Astrocyte (in vitro differentiated cells and primary cell): ENCODE measurements at regions not wholly inside any gene's neighbourhood (a gene's known extent, or its start where the extent isn't known, plus 50 kb on each side); places are given as distances from the start of the nearest gene placed in this dataset.

Experiments
- DNase-seq: peaks from one replicate; pipeline ENCODE4 v3.0.0-alpha.2; 2010; ENCODE audit warnings: low read depth
- FAIRE-seq: peaks from 2 replicates; lab custom pipeline; 2011; peaks lifted over from hg19 to GRCh38; lab: Jason Lieb, UNC
- H2AFZ ChIP-seq: 2 replicates; pipeline ENCODE4 v1.6.0; 2012; ENCODE audit warnings: low read depth, low read length, inconsistent platforms
- H3K27ac ChIP-seq: 2 replicates; pipeline ENCODE4 v1.5.1; 2011; ENCODE audit warnings: low read depth, low read length, inconsistent platforms
- H3K27me3 ChIP-seq: 2 replicates; pipeline ENCODE4 v1.6.0; 2011; ENCODE audit warnings: low read length, inconsistent platforms; ENCODE audit not compliant: insufficient read depth
- H3K36me3 ChIP-seq: 2 replicates; pipeline ENCODE4 v1.5.1; 2011; ENCODE audit warnings: low read length, inconsistent platforms; ENCODE audit not compliant: insufficient read depth
- H3K4me1 ChIP-seq: 2 replicates; pipeline ENCODE4 v1.5.1; 2011; ENCODE audit warnings: low read length, inconsistent platforms; ENCODE audit not compliant: insufficient read depth
- H3K4me2 ChIP-seq: 2 replicates; pipeline ENCODE4 v1.6.0; 2012; ENCODE audit warnings: low read length, inconsistent platforms
- H3K4me3 ChIP-seq: 2 replicates; pipeline ENCODE4 v1.5.1; 2011; ENCODE audit warnings: low read depth, mild to moderate bottlenecking, low read length, inconsistent platforms; ENCODE audit not compliant: insufficient read depth
- H3K79me2 ChIP-seq: 2 replicates; pipeline ENCODE4 v1.6.0; 2012; ENCODE audit warnings: mild to moderate bottlenecking, low read length, inconsistent platforms; ENCODE audit not compliant: insufficient read depth
- H3K9ac ChIP-seq: 2 replicates; pipeline ENCODE4 v1.6.0; 2012; ENCODE audit warnings: mild to moderate bottlenecking, low read length, inconsistent platforms
- H3K9me3 ChIP-seq: 2 replicates; pipeline ENCODE4 v1.5.1; 2012; ENCODE audit warnings: low read depth, mild to moderate bottlenecking, low read length, inconsistent platforms; ENCODE audit not compliant: insufficient read depth
- H4K20me1 ChIP-seq: 2 replicates; pipeline ENCODE4 v1.6.0; 2012; ENCODE audit warnings: low read length, inconsistent platforms; ENCODE audit not compliant: insufficient read depth
- H3K27ac Mint-ChIP-seq: one replicate; pipeline ENCODE4 v1.8.0; 2021; ENCODE audit warnings: mild to moderate bottlenecking, mixed read lengths; ENCODE audit not compliant: unreplicated experiment
- H3K27me3 Mint-ChIP-seq: one replicate; pipeline ENCODE4 v1.8.0; 2021; ENCODE audit warnings: low read depth, mixed read lengths; ENCODE audit not compliant: unreplicated experiment
- H3K36me3 Mint-ChIP-seq: one replicate; pipeline ENCODE4 v1.8.0; 2021; ENCODE audit warnings: low read depth, mixed read lengths; ENCODE audit not compliant: unreplicated experiment
- H3K4me1 Mint-ChIP-seq: one replicate; pipeline ENCODE4 v1.8.0; 2021; ENCODE audit warnings: low read depth, mixed read lengths; ENCODE audit not compliant: unreplicated experiment
- H3K4me3 Mint-ChIP-seq: one replicate; pipeline ENCODE4 v1.8.0; 2021; ENCODE audit warnings: mild to moderate bottlenecking, moderate library complexity, mixed read lengths; ENCODE audit not compliant: unreplicated experiment
- H3K9me3 Mint-ChIP-seq: one replicate; pipeline ENCODE4 v1.8.0; 2021; ENCODE audit warnings: mild to moderate bottlenecking, mixed read lengths; ENCODE audit not compliant: unreplicated experiment
- CTCF ChIP-seq: IDR thresholded peaks from 2 replicates; pipeline ENCODE4 v1.5.1; 2011; ENCODE audit warnings: low read depth, mild to moderate bottlenecking, inconsistent platforms, low read length, moderate library complexity; ENCODE audit not compliant: insufficient read depth
- EZH2 ChIP-seq: IDR thresholded peaks from 2 replicates; pipeline ENCODE4 v1.6.1; 2012; ENCODE audit warnings: mild to moderate bottlenecking, low read length, inconsistent platforms; ENCODE audit not compliant: insufficient read depth

DNA sequence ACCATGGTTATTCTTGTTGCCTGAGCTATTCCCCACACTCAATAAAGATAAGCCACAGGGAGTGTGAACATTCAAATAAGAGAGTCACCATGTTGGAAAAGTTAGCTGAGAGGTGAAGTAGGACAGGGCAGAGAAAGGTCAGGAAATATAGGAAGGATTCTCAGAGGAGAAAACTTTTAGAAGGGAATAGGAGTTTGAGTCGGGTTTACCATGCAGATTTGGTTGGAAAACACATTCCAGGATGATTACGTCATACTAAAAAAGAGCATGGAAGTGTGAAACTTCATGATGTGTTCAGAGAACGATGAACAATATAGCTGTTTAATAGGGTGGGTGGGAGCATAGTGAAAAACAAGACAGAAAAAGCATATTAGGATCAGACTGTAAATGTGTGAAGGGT lies 1125.3 kb upstream of the ADGRL2 start:
- no peak for FAIRE-seq
- peak; percentile 4 for DNase-seq
- TF ChIP-seq CTCF (no peak), EZH2 (no peak)
- H3K4me1 Mint-ChIP-seq, result peaks cover 12% of the 10 kb centered on the region
- Histone ChIP-seq H3K27me3 (no peaks in the 10 kb centered on the region), H4K20me1 (no peaks in the 10 kb centered on the region), H3K9me3 (no peaks in the 10 kb centered on the region), H2AFZ (no peak overlapping the region), H3K4me3 (no peak overlapping the region), H3K4me1 (no peaks in the 10 kb centered on the region), H3K4me2 (no peak overlapping the region), H3K79me2 (no peaks in the 10 kb centered on the region), H3K9ac (no peak overlapping the region), H3K27ac (no peak overlapping the region), H3K36me3 (no peaks in the 10 kb centered on the region)
- no peak overlapping the region for H3K4me3 Mint-ChIP-seq
- H3K36me3 Mint-ChIP-seq, result no peaks in the 10 kb centered on the region
- H3K9me3 Mint-ChIP-seq, result no peaks in the 10 kb centered on the region
- H3K27me3 Mint-ChIP-seq, result no peaks in the 10 kb centered on the region
- H3K27ac Mint-ChIP-seq, result peak overlapping the region; percentile 60

- no peak for FAIRE-seq
- Mint-ChIP-seq H3K9me3 (no peaks in the 10 kb centered on the region), H3K36me3 (no peaks in the 10 kb centered on the region), H3K4me3 (no peak overlapping the region), H3K4me1 (peaks cover 12% of the 10 kb centered on the region), H3K27ac (no peak overlapping the region), H3K27me3 (no peaks in the 10 kb centered on the region)
- Histone ChIP-seq H3K9me3 (no peaks in the 10 kb centered on the region), H3K4me2 (no peak overlapping the region), H3K36me3 (no peaks in the 10 kb centered on the region), H3K4me3 (no peak overlapping the region), H2AFZ (no peak overlapping the region), H3K4me1 (no peaks in the 10 kb centered on the region), H3K9ac (no peak overlapping the region), H3K27ac (no peak overlapping the region), H3K79me2 (no peaks in the 10 kb centered on the region), H3K27me3 (no peaks in the 10 kb centered on the region), H4K20me1 (no peaks in the 10 kb centered on the region)
- DNase-seq, result no peak
- TF ChIP-seq CTCF (no peak), EZH2 (no peak)
These were observed 1126.7 kb upstream of the ADGRL2 start for GRCh38 chr1:80673935-80674597.

DNA sequence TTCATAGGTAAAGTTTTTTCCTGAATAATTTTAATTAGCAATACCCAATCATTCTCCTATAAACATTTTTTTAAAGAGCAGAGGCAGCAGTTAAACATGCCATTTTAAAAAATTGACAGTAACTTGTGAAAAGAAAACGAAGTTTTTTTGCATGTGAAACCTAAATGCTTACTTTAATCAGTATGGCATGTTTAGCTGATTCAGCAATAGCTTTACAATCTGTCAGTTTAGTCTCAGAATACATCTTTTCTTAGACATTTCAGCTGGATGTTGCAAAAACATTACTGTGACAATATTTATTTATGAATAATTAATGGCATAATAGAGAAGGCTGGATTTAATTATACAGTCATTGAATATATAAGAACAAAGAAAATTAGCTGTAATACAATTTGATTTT lies 1132.4 kb upstream of the ADGRL2 start:
- Histone ChIP-seq H3K9me3 (no peaks in the 10 kb centered on the region), H3K4me1 (no peaks in the 10 kb centered on the region), H3K27ac (no peak overlapping the region), H3K27me3 (no peaks in the 10 kb centered on the region), H3K36me3 (no peaks in the 10 kb centered on the region), H4K20me1 (no peaks in the 10 kb centered on the region), H3K4me3 (no peak overlapping the region), H2AFZ (no peak overlapping the region), H3K9ac (no peak overlapping the region), H3K79me2 (no peaks in the 10 kb centered on the region), H3K4me2 (no peak overlapping the region)
- Mint-ChIP-seq H3K4me3 (no peak overlapping the region), H3K27me3 (no peaks in the 10 kb centered on the region), H3K36me3 (no peaks in the 10 kb centered on the region), H3K9me3 (no peaks in the 10 kb centered on the region), H3K4me1 (peaks cover 3% of the 10 kb centered on the region), H3K27ac (no peak overlapping the region)
- FAIRE-seq (no peak), DNase-seq (no peak)
- TF ChIP-seq EZH2 (no peak), CTCF (no peak)
